HG02588 (cell line): ENCODE measurements at regions not wholly inside any gene's neighbourhood (a gene's known extent, or its start where the extent isn't known, plus 50 kb on each side); places are given as distances from the start of the nearest gene placed in this dataset.
"Not testable (repeated sequence)": the region's sequence is repeated elsewhere in the genome, so short reads cannot be mapped to it uniquely, and the experiment has no call there.

ENCODE experiments used
- ATAC-seq: cut with Tn5 transposase; IDR thresholded peaks from one replicate; pipeline ENCODE4 v1.9.1; 2021; ENCODE audit warnings: mild to moderate bottlenecking, moderate library complexity; ENCODE audit not compliant: unreplicated experiment

DNA sequence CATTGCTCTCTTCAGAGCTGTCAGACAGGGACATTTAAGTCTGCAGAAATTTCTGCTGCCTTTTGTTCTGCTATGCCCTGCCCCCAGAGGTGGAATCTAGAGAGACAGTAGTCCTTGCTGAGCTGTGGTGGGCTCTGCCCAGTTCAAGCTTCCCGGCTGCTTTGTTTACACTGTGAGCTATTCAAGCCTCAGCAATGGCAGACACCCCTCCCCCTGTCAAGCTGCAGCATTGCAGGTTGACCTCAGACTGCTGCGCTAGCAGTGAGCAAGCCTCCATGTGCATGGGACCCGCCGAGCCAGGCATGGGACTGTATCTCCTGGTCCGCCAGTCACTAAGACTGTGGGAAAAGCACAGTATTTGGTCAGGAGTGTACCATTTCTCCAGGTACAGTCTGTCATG is 53.6 kb upstream of the MAPK10 start:
- ATAC-seq = not testable (repeated sequence)

DNA sequence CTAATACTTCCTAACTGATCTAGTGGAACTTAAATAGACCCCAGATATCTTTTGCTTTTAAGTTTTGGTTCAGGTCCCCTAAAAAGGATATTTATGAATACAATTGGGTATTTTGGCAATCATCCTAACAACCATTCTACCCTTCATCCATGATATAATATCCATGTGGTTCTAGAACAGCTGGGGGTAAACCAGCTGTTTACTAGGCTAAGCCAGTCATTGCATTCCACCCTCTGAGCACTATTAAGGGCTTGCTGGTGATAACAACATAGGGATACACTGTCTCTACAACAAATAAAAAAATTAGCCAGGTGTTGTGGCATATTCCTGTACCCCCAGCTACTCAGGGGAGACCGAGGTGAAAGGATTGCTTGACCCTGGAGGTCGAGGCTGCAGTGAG is 54.8 kb upstream of the MAPK10 start:
- ATAC-seq = no peak

DNA sequence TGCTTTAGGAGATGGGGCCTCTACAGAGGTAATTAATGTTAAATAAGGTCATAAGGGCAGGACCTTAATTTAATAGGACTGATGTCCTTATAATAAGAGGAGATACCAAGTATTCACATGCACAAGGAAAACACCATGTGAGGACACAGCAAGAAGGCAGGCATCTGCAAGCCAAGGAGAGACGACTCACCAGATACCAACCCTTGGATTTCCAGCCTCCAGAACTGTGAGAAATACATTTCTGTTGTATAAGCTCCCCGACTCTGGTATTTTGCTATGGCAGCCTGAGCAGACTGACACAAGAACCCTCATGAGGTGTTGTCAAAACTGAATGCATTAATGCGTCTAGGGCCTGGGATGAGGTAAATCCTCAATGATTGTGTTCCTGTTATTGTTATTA is 56.2 kb upstream of the MAPK10 start:
- no peak for ATAC-seq

DNA sequence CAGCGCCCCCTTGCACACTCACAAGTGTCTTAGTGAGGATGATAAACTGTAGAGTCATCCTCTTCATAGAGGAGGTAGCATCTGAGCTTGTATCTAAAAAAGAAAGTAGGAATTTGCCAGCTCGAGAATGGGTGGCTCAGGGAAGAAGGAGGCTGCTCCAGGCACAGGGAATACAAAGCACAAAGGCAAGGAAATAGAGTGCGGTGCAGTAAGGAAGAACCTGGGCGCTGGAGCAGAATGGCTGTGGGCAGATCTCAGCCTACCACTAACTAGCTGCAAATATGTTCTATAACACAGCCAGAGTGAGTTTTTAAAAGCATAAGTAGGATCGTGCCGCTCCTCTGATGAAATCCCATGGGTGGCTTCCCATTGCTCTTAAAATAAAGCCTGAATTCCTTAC is 61.6 kb upstream of the MAPK10 start:
- ATAC-seq = no peak

DNA sequence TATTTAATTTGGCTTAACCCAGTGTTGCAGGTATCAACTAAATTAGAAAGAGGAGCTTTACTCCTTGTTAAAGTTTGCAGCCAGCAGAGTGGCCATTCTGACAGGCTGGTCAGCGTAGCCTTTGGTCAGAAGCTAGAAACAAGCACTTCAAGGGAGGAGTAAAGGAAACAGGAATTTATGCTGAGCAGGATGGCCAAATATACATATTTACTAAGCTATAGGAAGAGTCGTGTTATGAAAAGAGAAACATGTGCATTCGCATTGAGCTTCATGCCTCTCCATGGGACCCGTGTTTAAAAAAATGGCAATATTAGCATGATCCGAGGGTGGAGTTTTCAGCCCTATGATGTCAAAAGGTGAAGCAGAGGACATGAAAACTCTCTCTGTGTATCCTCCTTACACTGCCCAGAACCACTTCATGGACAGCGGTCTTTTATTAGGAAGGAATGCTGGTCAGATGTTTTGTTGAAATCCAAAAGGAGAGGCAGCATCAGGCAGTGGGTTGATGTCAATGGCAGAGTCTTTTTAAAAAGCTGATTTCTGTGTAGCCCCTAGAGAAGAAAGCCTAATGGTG is 71.8 kb upstream of the MAPK10 start:
- no peak for ATAC-seq

DNA sequence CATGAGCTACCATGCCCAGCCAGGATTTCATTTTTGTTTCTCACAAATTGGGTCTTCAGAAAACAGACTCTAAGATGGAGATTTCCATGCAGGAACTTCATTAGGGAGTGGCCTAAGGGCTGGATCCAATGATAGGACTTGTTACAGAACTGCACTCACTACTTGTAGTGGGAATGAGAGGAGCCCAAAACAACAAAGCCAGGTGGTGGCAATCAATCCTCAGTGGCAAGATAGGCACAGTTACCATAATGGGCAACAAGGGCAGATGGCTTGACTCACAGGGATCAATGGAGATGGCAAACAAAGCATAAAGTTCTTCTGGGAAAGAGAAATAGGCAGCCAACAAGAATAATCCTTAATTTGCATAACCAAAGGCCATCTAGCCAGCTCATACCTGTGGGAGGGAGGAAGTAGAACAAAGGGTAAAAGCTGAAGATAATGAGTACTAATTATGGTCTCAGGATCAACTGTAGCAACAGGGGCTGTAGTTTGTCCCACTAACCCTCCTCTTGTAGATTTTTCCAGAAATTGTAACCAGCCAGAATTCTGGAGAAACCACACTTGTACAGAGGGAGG is 72.8 kb upstream of the MAPK10 start:
- ATAC-seq = no peak

DNA sequence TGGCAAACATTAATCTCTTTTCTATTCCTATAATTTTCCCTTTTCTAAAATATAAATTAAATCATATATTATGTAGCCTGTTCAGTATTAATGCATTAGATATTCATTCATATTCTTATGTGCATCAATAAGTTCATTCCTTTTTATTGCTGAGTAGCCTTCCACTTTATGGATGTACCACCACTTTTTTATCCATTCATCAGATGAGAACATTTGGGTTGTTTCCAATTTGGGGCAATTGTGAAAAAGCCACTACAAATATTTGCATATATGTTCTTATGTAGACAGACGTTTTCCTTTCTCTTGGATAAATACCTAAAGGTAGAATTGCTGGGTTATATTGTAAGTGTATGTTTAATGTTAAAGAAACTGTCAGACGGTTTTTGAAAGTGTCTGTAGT is 79.4 kb upstream of the MAPK10 start:
- no peak for ATAC-seq

GRCh38 chr4:86441175-86441936 is 81.5 kb upstream of the MAPK10 start:
- no peak for ATAC-seq

- no peak for ATAC-seq
Measured at GRCh38 chr4:86442881-86443280, 83.0 kb upstream of the MAPK10 start.

DNA sequence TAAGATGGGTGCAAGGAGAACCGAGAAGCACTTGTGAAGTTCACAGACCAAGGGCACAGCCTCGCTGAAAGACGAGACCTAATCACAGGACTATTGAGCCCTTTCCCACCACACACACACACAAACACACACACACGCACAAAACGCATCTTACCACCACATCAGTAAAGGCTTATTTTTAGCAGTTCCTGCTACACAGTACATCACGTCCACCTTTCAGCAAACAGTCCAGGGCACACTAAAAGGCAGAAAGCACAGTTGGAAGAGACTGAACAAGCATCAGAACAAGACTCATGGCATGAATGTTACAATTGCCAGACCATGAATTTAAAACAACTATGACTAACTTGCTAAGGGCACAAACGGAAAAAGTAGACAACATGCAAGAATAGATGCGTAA is 83.6 kb upstream of the MAPK10 start:
- ATAC-seq = no peak

DNA sequence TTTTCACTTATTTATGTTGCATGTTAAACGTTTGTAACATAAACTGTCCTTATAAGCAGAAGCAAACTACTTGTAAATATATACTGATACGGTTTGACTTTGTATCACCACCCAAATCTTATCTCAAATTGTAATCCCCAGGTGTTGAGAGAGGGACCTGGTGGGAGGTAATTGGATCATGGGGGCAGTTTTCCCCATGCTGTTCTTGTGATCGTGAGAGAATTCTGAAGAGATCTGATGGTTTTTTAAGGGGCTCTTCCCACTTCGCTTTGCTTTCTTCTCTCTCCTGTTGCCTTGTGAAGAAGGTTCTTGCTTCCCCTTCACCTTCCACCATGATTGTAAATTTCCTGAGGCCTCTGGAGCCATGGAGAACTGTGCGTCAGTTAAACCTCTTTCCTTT is 87.1 kb upstream of the MAPK10 start:
- no peak for ATAC-seq

- no peak for ATAC-seq
Measured at GRCh38 chr4:86448871-86449270, 89.0 kb upstream of the MAPK10 start.

DNA sequence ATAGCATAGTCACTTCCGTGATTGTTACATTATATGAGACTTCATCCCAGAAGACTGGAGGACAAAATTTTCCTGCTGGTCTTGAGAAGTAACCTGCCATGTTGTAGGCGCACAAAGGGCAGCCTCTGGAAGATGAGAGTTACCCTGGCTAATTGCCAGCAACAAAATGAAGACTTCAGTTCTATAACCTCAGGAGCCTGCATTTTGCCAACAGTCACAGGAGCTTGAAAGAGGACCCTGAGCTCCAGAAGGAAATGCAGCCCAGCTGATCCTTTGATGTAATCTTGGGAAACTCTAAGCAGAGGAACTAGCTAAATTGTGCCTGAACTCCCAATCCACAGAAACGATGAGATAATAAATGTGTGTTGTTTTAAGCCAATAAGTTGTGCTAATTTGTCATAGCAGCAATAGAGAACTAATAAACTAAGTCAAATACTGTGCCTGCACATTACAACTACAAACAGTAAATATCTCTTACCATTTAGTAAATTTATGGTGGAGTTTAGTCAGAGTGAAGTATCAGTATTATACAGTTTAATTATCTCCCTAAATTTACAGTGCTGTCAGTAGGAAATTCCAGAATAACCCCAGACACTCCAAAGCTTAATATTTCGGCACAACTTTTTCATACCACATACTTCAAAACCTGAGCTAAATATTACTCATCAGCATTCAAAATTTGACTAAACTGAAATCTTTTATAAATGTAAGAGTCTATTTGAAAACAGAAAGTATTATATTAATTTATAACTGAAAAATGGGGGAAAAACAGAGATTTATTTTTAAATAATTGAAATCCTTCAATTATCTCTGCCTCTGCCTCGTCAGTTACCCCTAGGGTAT is 90.1 kb upstream of the MAPK10 start:
- ATAC-seq = no peak

- ATAC-seq = no peak
Measured at GRCh38 chr4:86450861-86451260, 91.0 kb upstream of the MAPK10 start.

GRCh38 chr4:86451560-86452330 is 91.9 kb upstream of the MAPK10 start:
- no peak for ATAC-seq

GRCh38 chr4:86452422-86452891 is 92.6 kb upstream of the MAPK10 start:
- no peak for ATAC-seq

- ATAC-seq = no peak
Measured at GRCh38 chr4:86452924-86453531, 93.2 kb upstream of the MAPK10 start.

DNA sequence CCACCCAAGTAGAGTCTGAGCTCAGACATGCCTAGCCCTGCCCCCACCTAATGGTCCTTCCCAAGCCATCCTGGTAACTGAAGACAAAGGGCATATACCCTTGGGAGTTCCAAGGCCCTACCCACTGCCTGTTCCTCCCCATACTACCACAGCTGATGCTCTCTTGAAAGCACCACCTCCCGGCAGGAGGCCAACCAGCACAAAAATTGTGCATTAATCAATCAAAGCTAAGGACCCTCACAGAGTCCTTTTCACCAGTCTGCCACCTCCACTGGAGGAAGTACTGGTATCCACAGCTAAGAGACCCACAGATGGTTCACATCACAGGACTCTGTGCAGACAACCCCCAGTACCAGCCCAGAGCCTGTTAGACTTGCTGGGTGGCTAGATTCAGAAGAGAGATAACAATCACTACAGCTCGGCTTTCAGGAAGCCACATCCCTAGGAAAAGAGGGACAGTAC is 93.8 kb upstream of the MAPK10 start:
- ATAC-seq = not testable (repeated sequence)

DNA sequence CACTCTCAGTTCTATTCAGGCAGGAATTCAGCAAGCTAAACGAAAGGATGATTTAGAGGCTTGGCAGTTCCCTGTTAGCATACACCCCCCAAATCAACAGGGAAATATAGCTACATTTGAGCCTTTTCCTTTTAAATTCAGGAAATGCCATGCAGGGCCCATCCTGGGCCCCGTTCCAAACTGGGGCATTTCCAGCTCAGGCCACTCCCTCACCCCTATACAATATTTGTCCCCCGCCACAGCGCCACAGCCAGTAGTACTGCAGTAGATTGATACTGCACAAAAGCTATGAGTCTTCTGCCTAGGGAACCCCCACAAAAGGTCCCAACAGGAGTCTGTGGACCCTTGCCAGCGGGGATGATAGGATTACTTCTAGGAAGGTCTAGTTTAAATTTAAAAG is 102.0 kb upstream of the MAPK10 start:
- no peak for ATAC-seq

DNA sequence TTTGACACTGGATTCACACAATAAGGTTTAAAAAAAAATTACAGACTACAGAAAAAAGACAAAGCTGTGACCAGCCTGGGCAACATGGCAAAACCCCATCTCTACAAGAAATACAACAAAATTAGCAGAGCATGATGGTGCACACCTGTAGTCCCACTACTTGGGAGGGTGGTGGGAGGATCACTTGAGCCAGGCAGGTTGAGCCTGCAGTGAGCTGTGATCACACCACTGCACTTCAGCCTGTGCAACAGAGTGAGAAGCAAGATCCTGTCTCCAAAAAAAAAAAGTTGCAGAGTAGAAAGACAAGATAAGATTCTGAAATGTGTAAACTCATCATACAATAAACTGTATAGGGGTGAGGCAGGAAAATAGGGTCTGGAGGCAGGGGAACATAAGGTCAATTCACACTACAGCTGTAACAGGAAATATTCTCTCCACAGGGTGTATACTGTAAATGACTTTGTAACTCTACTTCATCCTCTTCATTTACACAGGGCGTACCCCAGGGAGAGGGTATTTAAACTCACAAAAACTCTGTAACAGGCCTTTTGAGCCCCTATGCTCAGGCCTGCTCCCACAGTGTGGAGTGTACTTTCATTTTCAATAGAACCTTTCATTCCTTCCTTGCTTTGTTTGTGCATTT is 112.6 kb upstream of the MAPK10 start:
- ATAC-seq = no peak
